ENCODE measurements at regions not wholly inside any gene's neighbourhood (a gene's known extent, or its start where the extent isn't known, plus 50 kb on each side); places are given as distances from the start of the nearest gene placed in this dataset.

DNA sequence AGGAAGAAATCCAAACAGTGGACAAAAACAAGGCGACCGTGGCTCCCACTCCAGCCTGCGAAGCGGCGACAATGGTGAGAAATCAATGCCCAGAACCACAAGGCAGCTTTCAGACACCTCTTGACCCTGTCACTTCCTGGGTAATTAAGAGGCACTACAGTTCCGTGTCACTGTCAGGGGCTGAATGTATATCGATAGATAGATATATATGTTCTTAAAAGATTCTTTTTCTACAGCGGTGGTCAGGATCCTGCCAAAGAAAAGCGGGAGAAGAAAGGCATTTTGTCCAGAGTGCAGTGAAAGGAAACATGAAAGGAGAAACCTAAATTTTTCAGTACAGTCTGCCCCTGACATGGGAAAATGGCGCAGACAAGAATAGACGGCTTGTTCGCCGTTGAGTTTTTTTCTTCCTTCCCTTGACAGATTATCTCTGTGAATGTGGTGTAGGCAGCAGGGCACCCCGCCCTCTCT lies 56.2 kb upstream of the HES1 start:
- Mint-ChIP-seq H3K4me1 (peaks cover 0 to 8% (median 6%) of the 10 kb centered on the region in 7 donors), H3K4me3 (no peak overlapping the region), H3K27me3 (peaks cover 0 to 78% (median 14%) of the 10 kb centered on the region in 5 donors), H3K36me3 (no peaks in the 10 kb centered on the region), H3K9me3 (no peaks in the 10 kb centered on the region), H3K27ac (no peak overlapping the region)
- no peak overlapping the region for H3K4me3 ChIP-seq (ENCODE audit: low read length)
- no peak for DNase-seq
- H3K27ac ChIP-seq (ENCODE audit: low read depth, low read length): no peak overlapping the region
- intact Hi-C loops (cut with micrococcal nuclease): no loop called here
- no peak for ATAC-seq
- H3K9me3 ChIP-seq (ENCODE audit: control insufficient read depth in 2 of 3, low read length in 3 of 3): no peaks in the 10 kb centered on the region
- no peaks in the 10 kb centered on the region for H3K36me3 ChIP-seq (ENCODE audit: control insufficient read depth in 2 of 3, insufficient read depth in 3 of 3, low read length in 3 of 3)
- H3K27me3 ChIP-seq (ENCODE audit: control insufficient read depth in 2 of 2, insufficient read depth in 2 of 2, low read length in 2 of 2): no peaks in the 10 kb centered on the region
- H3K4me1 ChIP-seq (ENCODE audit: control insufficient read depth in 2 of 2, insufficient read depth in 2 of 2, low read length in 2 of 2): no peaks in the 10 kb centered on the region
- CTCF ChIA-PET: no interaction called here
- POLR2A ChIA-PET: no interaction called here

DNA sequence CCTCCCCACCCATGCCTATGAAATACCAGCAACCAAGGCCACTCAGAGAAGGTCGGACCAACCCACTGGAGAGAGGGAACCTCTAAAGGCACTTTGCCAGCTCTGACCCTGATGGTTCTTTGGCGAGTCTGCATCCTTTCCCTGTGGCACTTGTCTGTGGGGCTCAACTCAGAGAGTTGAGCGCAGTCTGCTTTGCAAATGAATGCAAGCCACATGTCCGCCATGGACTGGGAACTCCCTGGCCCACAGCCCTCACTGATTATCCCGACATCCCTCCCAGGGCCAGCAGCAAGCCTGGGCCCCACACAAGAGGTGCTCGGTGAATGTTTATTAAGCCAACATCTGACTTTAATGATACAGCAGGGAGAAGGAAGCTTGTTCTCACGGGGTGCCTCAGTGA lies 55.5 kb upstream of the HES1 start:
- ChIA-PET POLR2A (no interaction called here), CTCF (no interaction called here)
- Histone ChIP-seq H3K27me3 (ENCODE audit: control insufficient read depth in 2 of 2, insufficient read depth in 2 of 2, low read length in 2 of 2) (no peaks in the 10 kb centered on the region), H3K4me3 (ENCODE audit: low read length) (no peak overlapping the region), H3K4me1 (ENCODE audit: control insufficient read depth in 2 of 2, insufficient read depth in 2 of 2, low read length in 2 of 2) (no peaks in the 10 kb centered on the region), H3K9me3 (ENCODE audit: control insufficient read depth in 2 of 3, low read length in 3 of 3) (no peaks in the 10 kb centered on the region), H3K36me3 (ENCODE audit: control insufficient read depth in 2 of 3, insufficient read depth in 3 of 3, low read length in 3 of 3) (no peaks in the 10 kb centered on the region), H3K27ac (ENCODE audit: low read depth, low read length) (no peak overlapping the region)
- intact Hi-C loops (cut with micrococcal nuclease): no loop called here
- Mint-ChIP-seq H3K4me3 (no peak overlapping the region), H3K36me3 (no peaks in the 10 kb centered on the region), H3K4me1 (peaks cover 0 to 14% (median 6%) of the 10 kb centered on the region in 7 donors), H3K9me3 (no peaks in the 10 kb centered on the region), H3K27ac (no peak overlapping the region), H3K27me3 (peaks cover 0 to 77% (median 10%) of the 10 kb centered on the region in 5 donors)
- ATAC-seq: no peak
- DNase-seq: no peak

DNA sequence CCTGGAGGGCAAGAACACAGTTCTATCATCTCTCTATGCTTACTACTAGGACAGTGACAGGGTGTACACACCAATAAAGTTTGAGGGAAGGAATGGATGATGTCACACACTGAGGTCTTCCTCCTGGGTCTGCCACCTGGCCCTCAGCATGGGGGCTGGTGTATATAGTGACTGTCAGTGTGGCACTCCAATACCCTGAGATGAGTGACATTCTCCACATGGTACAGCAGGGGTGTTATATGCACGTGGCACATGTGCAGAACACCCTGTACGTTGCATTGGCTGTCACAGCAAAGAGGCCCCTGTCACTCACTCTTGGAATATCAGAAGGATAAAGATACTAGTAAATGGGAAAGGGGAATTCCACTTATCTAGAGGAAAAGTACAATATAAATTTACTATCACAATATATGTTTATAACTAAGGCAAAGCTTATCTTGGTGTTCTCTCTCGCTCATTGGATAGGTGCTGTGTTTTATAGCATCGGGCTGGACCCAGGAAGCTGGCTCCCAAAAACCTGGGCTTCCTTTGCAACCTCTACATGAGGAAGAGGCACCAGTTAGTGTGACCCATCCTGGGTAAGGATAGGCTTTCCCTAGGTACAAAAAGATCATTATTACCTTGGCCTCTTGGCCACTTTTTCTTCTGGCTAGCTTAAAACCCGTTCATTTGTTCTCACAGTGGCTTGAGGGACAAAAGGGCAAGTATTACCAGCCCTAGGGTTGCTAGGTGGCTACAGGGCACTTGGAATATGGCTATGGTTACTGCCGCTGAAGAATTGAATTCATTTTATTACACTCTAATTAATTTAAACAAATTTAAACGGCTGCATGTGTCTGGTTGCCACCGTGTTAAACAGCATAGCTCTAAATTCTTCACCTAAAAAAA lies 54.8 kb upstream of the HES1 start:
- H3K27ac ChIP-seq (ENCODE audit: low read depth, low read length): no peak overlapping the region
- no peak overlapping the region for H3K4me3 Mint-ChIP-seq
- H3K4me1 Mint-ChIP-seq: peaks cover 0 to 14% (median 6%) of the 10 kb centered on the region in 7 donors
- no peak overlapping the region for H3K4me3 ChIP-seq (ENCODE audit: low read length)
- intact Hi-C loops (cut with micrococcal nuclease): no loop called here
- ChIA-PET POLR2A (no interaction called here), CTCF (no interaction called here)
- H3K27me3 ChIP-seq (ENCODE audit: control insufficient read depth in 2 of 2, insufficient read depth in 2 of 2, low read length in 2 of 2): no peaks in the 10 kb centered on the region
- DNase-seq (no peak), ATAC-seq (no peak)
- no peaks in the 10 kb centered on the region for H3K4me1 ChIP-seq (ENCODE audit: control insufficient read depth in 2 of 2, insufficient read depth in 2 of 2, low read length in 2 of 2)
- H3K36me3 Mint-ChIP-seq: no peaks in the 10 kb centered on the region
- no peaks in the 10 kb centered on the region for H3K36me3 ChIP-seq (ENCODE audit: control insufficient read depth in 2 of 3, insufficient read depth in 3 of 3, low read length in 3 of 3)
- peaks cover 0 to 73% (median 6%) of the 10 kb centered on the region in 5 donors for H3K27me3 Mint-ChIP-seq
- H3K27ac Mint-ChIP-seq: no peak overlapping the region
- H3K9me3 Mint-ChIP-seq: no peaks in the 10 kb centered on the region
- H3K9me3 ChIP-seq (ENCODE audit: control insufficient read depth in 2 of 3, low read length in 3 of 3): no peaks in the 10 kb centered on the region

DNA sequence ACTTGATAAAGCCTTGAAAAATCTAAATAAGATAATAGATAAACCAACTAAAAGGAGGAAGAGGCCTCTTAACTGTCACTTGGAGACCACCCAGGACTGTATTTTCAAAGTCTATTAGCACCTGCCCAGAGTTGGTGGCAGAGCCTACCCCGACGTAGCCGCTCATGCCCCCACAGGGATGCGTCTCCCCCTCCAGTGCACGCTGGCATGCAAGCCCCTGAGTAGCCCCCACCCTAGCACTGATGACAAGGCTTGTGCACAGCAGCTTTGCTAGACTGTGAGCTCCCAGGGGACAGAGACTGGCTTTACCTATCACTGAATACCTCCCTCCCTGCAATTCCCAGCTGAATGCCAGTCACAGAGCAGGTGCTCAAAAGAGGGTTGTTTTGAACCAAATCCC lies 54.1 kb upstream of the HES1 start:
- CTCF ChIA-PET: no interaction called here
- H3K27me3 Mint-ChIP-seq: peaks cover 0 to 73% (median 6%) of the 10 kb centered on the region in 5 donors

DNA sequence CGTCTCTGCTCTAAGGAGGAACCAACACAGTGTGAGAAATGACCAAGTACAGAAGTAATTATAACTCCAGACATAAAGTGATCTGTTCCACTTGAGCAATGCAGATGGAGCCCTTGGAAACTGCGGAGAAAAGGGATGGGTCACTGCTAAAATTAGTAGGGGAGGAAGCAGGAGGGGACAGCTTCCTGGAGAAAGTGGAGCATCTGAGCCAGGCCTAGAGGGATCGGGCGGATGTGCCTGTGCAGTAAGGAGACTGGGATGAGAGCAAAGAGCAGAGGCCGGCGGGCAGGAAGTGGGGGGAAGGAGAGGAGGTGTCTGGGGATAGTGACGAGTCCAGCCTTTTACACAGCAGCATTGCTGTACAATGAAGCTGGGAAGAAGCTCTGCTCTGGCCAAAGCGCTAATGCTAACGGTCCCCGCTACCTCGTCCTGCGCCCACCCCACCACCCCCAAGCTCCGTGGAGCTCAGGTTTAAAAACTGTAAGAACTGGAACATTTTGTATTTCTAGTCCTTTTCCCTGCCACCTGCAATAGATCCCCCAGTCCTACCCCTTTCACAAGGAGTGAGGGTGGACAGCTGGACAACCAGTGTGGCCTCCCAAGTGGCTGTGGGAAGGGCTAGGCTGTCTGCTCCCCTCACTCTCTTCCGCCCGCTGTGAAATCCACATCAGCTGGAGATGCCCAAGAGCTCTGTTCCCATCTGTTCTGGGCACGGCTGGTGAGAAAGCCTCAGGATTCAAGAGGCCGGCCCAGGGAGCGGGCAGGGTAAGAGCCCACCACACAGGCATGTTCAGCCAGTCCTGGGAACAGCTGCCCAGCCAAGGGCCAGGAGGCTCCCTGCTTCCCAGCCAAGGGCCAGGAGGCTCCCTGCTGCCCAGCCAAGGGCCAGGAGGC lies 53.0 kb upstream of the HES1 start:
- Histone ChIP-seq H3K27ac (ENCODE audit: low read depth, low read length) (no peak overlapping the region), H3K9me3 (ENCODE audit: control insufficient read depth in 2 of 3, low read length in 3 of 3) (no peaks in the 10 kb centered on the region), H3K27me3 (ENCODE audit: control insufficient read depth in 2 of 2, insufficient read depth in 2 of 2, low read length in 2 of 2) (no peaks in the 10 kb centered on the region), H3K4me1 (ENCODE audit: control insufficient read depth in 2 of 2, insufficient read depth in 2 of 2, low read length in 2 of 2) (no peaks in the 10 kb centered on the region), H3K36me3 (ENCODE audit: control insufficient read depth in 2 of 3, insufficient read depth in 3 of 3, low read length in 3 of 3) (no peaks in the 10 kb centered on the region), H3K4me3 (ENCODE audit: low read length) (no peak overlapping the region)
- Mint-ChIP-seq H3K36me3 (no peaks in the 10 kb centered on the region), H3K9me3 (no peaks in the 10 kb centered on the region), H3K27ac (no peak overlapping the region), H3K4me1 (peaks cover 0 to 14% (median 6%) of the 10 kb centered on the region in 7 donors), H3K4me3 (no peak overlapping the region), H3K27me3 (peaks cover 0 to 66% (median 3%) of the 10 kb centered on the region in 5 donors)
- ChIA-PET POLR2A (no interaction called here), CTCF (interaction anchor here (0.6 kb wide), 1 partner anchor 202 kb away, joined by 6 read pairs; no protein-coding TSS in a partner anchor)
- ATAC-seq (no peak), DNase-seq (no peak)
- intact Hi-C loops (cut with micrococcal nuclease): no loop called here

More for the DNA sequence above, 54.1 kb upstream of the HES1 start:
- no peaks in the 10 kb centered on the region for H3K27me3 ChIP-seq (ENCODE audit: control insufficient read depth in 2 of 2, insufficient read depth in 2 of 2, low read length in 2 of 2)
- no peaks in the 10 kb centered on the region for H3K36me3 Mint-ChIP-seq
- ATAC-seq: no peak
- POLR2A ChIA-PET: no interaction called here
- H3K9me3 Mint-ChIP-seq: no peaks in the 10 kb centered on the region
- no peaks in the 10 kb centered on the region for H3K36me3 ChIP-seq (ENCODE audit: control insufficient read depth in 2 of 3, insufficient read depth in 3 of 3, low read length in 3 of 3)
- H3K27ac Mint-ChIP-seq: no peak overlapping the region
- no peak for DNase-seq
- H3K27ac ChIP-seq (ENCODE audit: low read depth, low read length): no peak overlapping the region
- peaks cover 0 to 14% (median 6%) of the 10 kb centered on the region in 7 donors for H3K4me1 Mint-ChIP-seq
- intact Hi-C loops (cut with micrococcal nuclease): no loop called here
- H3K4me1 ChIP-seq (ENCODE audit: control insufficient read depth in 2 of 2, insufficient read depth in 2 of 2, low read length in 2 of 2): no peaks in the 10 kb centered on the region
- H3K9me3 ChIP-seq (ENCODE audit: control insufficient read depth in 2 of 3, low read length in 3 of 3): no peaks in the 10 kb centered on the region
- H3K4me3 ChIP-seq (ENCODE audit: low read length): no peak overlapping the region
- no peak overlapping the region for H3K4me3 Mint-ChIP-seq

DNA sequence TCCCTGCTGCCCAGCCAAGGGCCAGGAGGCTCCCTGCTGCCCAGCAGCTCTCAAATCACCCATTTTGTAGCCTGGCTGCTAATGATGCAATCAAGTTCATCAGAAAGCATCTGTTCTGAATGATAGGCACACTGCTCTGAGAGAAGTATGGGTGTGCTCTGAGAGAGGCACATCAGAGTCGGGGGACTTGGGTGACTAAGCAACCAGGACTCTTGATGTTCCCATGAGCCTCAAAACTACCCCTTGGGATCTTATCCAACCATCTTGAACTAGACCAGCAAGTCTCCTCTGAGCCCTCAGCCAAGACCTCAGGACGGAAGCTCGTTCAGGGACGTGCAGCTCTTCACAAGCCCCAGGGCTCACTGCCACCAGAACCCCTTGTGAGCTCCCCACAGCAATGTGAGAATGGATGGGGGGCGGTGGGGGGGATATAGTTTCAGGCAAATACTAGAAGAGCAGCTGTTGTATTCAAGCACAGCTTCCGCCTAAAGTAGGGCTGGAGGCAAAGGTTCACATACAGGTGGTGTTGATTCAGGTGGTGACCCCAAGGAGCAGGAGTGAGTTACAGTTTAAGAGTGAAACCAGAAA lies 52.2 kb upstream of the HES1 start:
- no peaks in the 10 kb centered on the region for H3K9me3 Mint-ChIP-seq
- CTCF ChIA-PET: interaction anchor here (0.6 kb wide), 1 partner anchor 203 kb away, joined by 6 read pairs; no protein-coding TSS in a partner anchor
- POLR2A ChIA-PET: no interaction called here

More for the DNA sequence above, 52.2 kb upstream of the HES1 start:
- Mint-ChIP-seq H3K4me1 (peaks cover 0 to 14% (median 6%) of the 10 kb centered on the region in 7 donors), H3K36me3 (no peaks in the 10 kb centered on the region), H3K27me3 (peaks cover 0 to 59% (median 0%) of the 10 kb centered on the region in 5 donors), H3K4me3 (no peak overlapping the region), H3K27ac (no peak overlapping the region)
- Histone ChIP-seq H3K27me3 (ENCODE audit: control insufficient read depth in 2 of 2, insufficient read depth in 2 of 2, low read length in 2 of 2) (no peaks in the 10 kb centered on the region), H3K4me1 (ENCODE audit: control insufficient read depth in 2 of 2, insufficient read depth in 2 of 2, low read length in 2 of 2) (no peaks in the 10 kb centered on the region), H3K9me3 (ENCODE audit: control insufficient read depth in 2 of 3, low read length in 3 of 3) (no peaks in the 10 kb centered on the region), H3K36me3 (ENCODE audit: control insufficient read depth in 2 of 3, insufficient read depth in 3 of 3, low read length in 3 of 3) (no peaks in the 10 kb centered on the region), H3K4me3 (ENCODE audit: low read length) (no peak overlapping the region), H3K27ac (ENCODE audit: low read depth, low read length) (no peak overlapping the region)
- intact Hi-C loops (cut with micrococcal nuclease): no loop called here
- no peak for ATAC-seq
- DNase-seq: no peak
